Endothelial cell of umbilical vein (primary cell): ENCODE measurements at regions not wholly inside any gene's neighbourhood (a gene's known extent, or its start where the extent isn't known, plus 50 kb on each side); places are given as distances from the start of the nearest gene placed in this dataset.
"Not testable (repeated sequence)": the region's sequence is repeated elsewhere in the genome, so short reads cannot be mapped to it uniquely, and the experiment has no call there.

Source experiments
- BruUV-seq: library from RNA; stranded (reverse); fragments of 400-500 nt; replicated peaks from 2 replicates; lab custom pipeline; 2021; lab: Mats Ljungman, UMichigan
- CTCF ChIA-PET: fragments of 300-600, 350-600 bp; sonication (Branson Sonifier 250); formaldehyde crosslinking; loops from one replicate; lab custom pipeline; 2021; ENCODE audit warnings: antibody characterized with exemption, inconsistent platforms; lab: Charles Lee
- POLR2A ChIA-PET: fragments of 300-600, 350-600 bp; sonication (Branson Sonifier 250); formaldehyde crosslinking; loops from one replicate; lab custom pipeline; 2021; ENCODE audit warnings: antibody characterized with exemption, inconsistent platforms; lab: Charles Lee
- DNase-seq: peaks from one replicate; pipeline ENCODE4 v3.0.0-alpha.2; 2011; ENCODE audit warnings: low read depth, low spot score
- FAIRE-seq: peaks from 2 replicates; lab custom pipeline; 2011; peaks lifted over from hg19 to GRCh38; lab: Jason Lieb, UNC
- H2AFZ ChIP-seq: 2 replicates; pipeline ENCODE4 v1.6.0; 2012; ENCODE audit warnings: low read depth, low read length, control low read depth, inconsistent platforms
- H3K27ac ChIP-seq: 2 replicates; pipeline ENCODE4 v1.5.1; 2011; ENCODE audit warnings: low read depth, mild to moderate bottlenecking, control low read depth, low read length, moderate library complexity; ENCODE audit not compliant: insufficient read depth
- H3K27me3 ChIP-seq, 2 experiments: 2 replicates each; pipeline versions ENCODE4 v1.6.0 to v1.6.1; 2011; ENCODE audit warnings: low read length in 2 of 2, mixed read lengths in 1 of 2; ENCODE audit not compliant: control insufficient read depth in 2 of 2, insufficient read depth in 2 of 2
- H3K36me3 ChIP-seq, 2 experiments: 2 replicates in 1 of 2; 3 replicates in 1 of 2; pipeline ENCODE4 v1.5.1; 2011; ENCODE audit warnings: low read length in 2 of 2, mild to moderate bottlenecking in 1 of 2, moderate library complexity in 1 of 2; ENCODE audit not compliant: control insufficient read depth in 2 of 2, insufficient read depth in 2 of 2; ENCODE audit errors: extremely low read depth in 1 of 2
- H3K4me1 ChIP-seq: 3 replicates; pipeline ENCODE4 v1.5.1; 2011; ENCODE audit warnings: mild to moderate bottlenecking, low read length; ENCODE audit not compliant: control insufficient read depth, insufficient read depth; ENCODE audit errors: extremely low read depth
- H3K4me2 ChIP-seq: 2 replicates; pipeline ENCODE4 v1.6.1; 2011; ENCODE audit warnings: low read length, control low read depth, mixed read lengths; ENCODE audit not compliant: insufficient read depth
- H3K4me3 ChIP-seq, 3 experiments: fragments of 200-600 bp in 1 of 3; sonication (generic), shearing (Covaris generic) in 1 of 3; replicated peaks in 1 of 3; 2 replicates each; pipeline ENCODE4 v1.5.1; 2011 to 2016; ENCODE audit warnings: control low read depth in 3 of 3, low read length in 3 of 3, mild to moderate bottlenecking in 2 of 3, inconsistent platforms in 1 of 3, low read depth in 1 of 3, moderate library complexity in 1 of 3; ENCODE audit not compliant: insufficient read depth in 1 of 3
- H3K79me2 ChIP-seq: 2 replicates; pipeline ENCODE4 v1.6.0; 2012; ENCODE audit warnings: low read length, inconsistent platforms; ENCODE audit not compliant: control insufficient read depth, insufficient read depth
- H3K9ac ChIP-seq: replicated peaks from 2 replicates; pipeline ENCODE3; 2011; ENCODE audit warnings: low read length, control low read depth; ENCODE audit not compliant: insufficient read depth; ENCODE audit errors: extremely low read depth
- H3K9me1 ChIP-seq: replicated peaks from 3 replicates; pipeline ENCODE4 v1.6.0; 2011; ENCODE audit warnings: mild to moderate bottlenecking, low read length; ENCODE audit not compliant: control insufficient read depth, insufficient read depth; ENCODE audit errors: extremely low read depth
- H3K9me3 ChIP-seq: replicated peaks from 2 replicates; pipeline ENCODE4 v1.5.1; 2012; ENCODE audit warnings: low read length, inconsistent platforms; ENCODE audit not compliant: control insufficient read depth, insufficient read depth
- H4K20me1 ChIP-seq: replicated peaks from 2 replicates; pipeline ENCODE3; 2011; ENCODE audit warnings: mild to moderate bottlenecking, low read length; ENCODE audit not compliant: control insufficient read depth, insufficient read depth; ENCODE audit errors: extremely low read depth
- EZH2 ChIP-seq: IDR thresholded peaks from 2 replicates; pipeline ENCODE4 v1.6.1; 2012; ENCODE audit warnings: borderline replicate concordance, low read depth, mild to moderate bottlenecking, moderate library complexity, low read length, inconsistent platforms; ENCODE audit not compliant: severe bottlenecking
- FOS ChIP-seq: IDR thresholded peaks from 2 replicates; pipeline ENCODE4 v1.6.1; 2011; ENCODE audit warnings: mild to moderate bottlenecking, low read length, moderate library complexity, borderline replicate concordance; ENCODE audit not compliant: insufficient read depth
- GATA2 ChIP-seq: IDR thresholded peaks from 2 replicates; pipeline ENCODE4 v1.7.0; 2011; ENCODE audit warnings: low read depth, mild to moderate bottlenecking, moderate library complexity, mixed read lengths, low read length; ENCODE audit not compliant: insufficient read length, insufficient read depth
- JUN ChIP-seq: IDR thresholded peaks from 2 replicates; pipeline ENCODE4 v1.6.1; 2011; ENCODE audit warnings: borderline replicate concordance, low read depth; ENCODE audit not compliant: insufficient read length, insufficient read depth
- MYC ChIP-seq: IDR thresholded peaks from one replicate; pipeline ENCODE4 v1.6.1; 2011; ENCODE audit warnings: mild to moderate bottlenecking, low read depth, low read length
- POLR2A ChIP-seq: IDR thresholded peaks from 2 replicates; pipeline ENCODE4 v1.6.1; 2012; ENCODE audit warnings: low read depth, mild to moderate bottlenecking, control low read depth, low read length
- POLR2AphosphoS5 ChIP-seq: IDR thresholded peaks from 2 replicates; pipeline ENCODE4 v1.6.1; 2012; ENCODE audit warnings: low read depth, mild to moderate bottlenecking, control low read depth, low read length, moderate library complexity; ENCODE audit not compliant: insufficient read depth
- dilution Hi-C: fragments of 300-500 bp; cut with MboI; formaldehyde crosslinking; loops from one replicate; pipeline ENCODE4 v1.15.0; 2019; ENCODE audit warnings: low sequenced_read_pairs; ENCODE audit not compliant: extremely low pct_ligation_motif_present
- intact Hi-C: fragments of 100-400 bp; cut with micrococcal nuclease; formaldehyde crosslinking; loops from one replicate; pipeline ENCODE4 v1.10.0; 2022
- TF ChIP-seq, protein P1 (sequence below), 2 donors: IDR thresholded peaks; 1 replicate in 1 of 2; 2 replicates in 1 of 2; pipeline ENCODE4 v1.5.1; 2011; ENCODE audit warnings: low read length in 2 of 2, mild to moderate bottlenecking in 2 of 2, moderate library complexity in 2 of 2, control low read depth in 1 of 2, inconsistent platforms in 1 of 2, low read depth in 1 of 2; ENCODE audit not compliant: insufficient read depth in 1 of 2; ENCODE audit errors: extremely low read depth in 1 of 2
- TF ChIP-seq, protein P2 (sequence below): IDR thresholded peaks from 2 replicates; pipeline ENCODE4 v1.6.1; 2011; ENCODE audit not compliant: insufficient read depth, insufficient read length

DNA sequence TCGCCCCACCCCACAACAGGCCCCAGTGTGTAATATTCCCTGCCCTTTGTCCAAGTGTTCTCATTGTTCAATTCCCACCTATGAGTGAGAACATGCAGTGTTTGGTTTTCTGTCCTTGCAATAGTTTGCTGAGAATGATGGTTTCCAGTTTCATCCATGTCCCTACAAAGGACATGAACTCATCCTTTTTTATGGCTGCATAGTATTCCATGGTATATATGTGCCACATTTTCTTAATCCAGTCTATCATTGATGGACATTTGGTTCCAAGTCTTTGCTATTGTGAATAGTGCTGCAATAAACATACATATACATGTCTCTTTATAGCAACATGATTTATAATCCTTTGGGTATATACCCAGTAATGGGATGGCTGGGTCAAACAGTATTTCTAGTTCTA, 132.7 kb downstream of the SNX10 start:
- H3K4me2 ChIP-seq, dilution Hi-C loops, BruUV-seq: not testable (repeated sequence)

DNA sequence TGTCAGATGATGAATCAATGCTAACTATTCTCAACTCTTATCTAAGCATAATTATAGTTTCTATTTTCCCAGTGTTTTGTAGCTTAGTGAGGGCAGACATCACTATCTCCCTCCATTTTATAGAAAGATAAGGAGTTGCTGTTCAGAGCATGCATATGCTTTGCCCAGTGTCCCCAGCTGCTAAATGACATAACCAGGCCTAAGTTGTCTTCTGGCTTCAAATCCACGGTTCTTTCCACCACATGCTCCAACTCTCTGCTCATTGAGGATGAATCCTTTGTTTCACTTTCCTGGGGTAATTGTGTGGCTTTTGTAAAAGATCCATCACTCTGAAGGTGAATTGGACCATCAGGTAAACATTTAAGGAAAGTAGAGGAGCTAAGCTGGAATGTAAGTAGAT, 134.0 kb downstream of the SNX10 start:
- Histone ChIP-seq H3K36me3 (no peaks in the 10 kb centered on the region), H3K9me1 (no peaks in the 10 kb centered on the region), H3K9me3 (no peaks in the 10 kb centered on the region), H3K4me3 (no peak overlapping the region), H4K20me1 (no peaks in the 10 kb centered on the region), H2AFZ (no peak overlapping the region), H3K27me3 (no peaks in the 10 kb centered on the region), H3K4me1 (no peaks in the 10 kb centered on the region), H3K9ac (no peak overlapping the region), H3K27ac (no peak overlapping the region), H3K79me2 (no peaks in the 10 kb centered on the region), H3K4me2 (no peak overlapping the region)
- ChIA-PET POLR2A (no interaction called here), CTCF (interaction anchor here (1.2 to 2.2 kb wide), 3 partner anchors 9 to 75 kb away, joined by 4 to 7 read pairs (median 7); no protein-coding TSS in a partner anchor)
- FAIRE-seq (no peak), DNase-seq (no peak)
- intact Hi-C loops (no loop called here), dilution Hi-C loops (no loop called here)
- no peak for TF ChIP-seq GATA2
- TF ChIP-seq JUN = no peak
- no peak for TF ChIP-seq EZH2
- TF ChIP-seq POLR2AphosphoS5 = no peak
- TF ChIP-seq, protein P1, sequence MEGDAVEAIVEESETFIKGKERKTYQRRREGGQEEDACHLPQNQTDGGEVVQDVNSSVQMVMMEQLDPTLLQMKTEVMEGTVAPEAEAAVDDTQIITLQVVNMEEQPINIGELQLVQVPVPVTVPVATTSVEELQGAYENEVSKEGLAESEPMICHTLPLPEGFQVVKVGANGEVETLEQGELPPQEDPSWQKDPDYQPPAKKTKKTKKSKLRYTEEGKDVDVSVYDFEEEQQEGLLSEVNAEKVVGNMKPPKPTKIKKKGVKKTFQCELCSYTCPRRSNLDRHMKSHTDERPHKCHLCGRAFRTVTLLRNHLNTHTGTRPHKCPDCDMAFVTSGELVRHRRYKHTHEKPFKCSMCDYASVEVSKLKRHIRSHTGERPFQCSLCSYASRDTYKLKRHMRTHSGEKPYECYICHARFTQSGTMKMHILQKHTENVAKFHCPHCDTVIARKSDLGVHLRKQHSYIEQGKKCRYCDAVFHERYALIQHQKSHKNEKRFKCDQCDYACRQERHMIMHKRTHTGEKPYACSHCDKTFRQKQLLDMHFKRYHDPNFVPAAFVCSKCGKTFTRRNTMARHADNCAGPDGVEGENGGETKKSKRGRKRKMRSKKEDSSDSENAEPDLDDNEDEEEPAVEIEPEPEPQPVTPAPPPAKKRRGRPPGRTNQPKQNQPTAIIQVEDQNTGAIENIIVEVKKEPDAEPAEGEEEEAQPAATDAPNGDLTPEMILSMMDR (IDR thresholded peaks at IDR 0.05; ENCODE audit: extremely low read depth in 1 of 2, insufficient read depth in 1 of 2, low read depth in 1 of 2, low read length in 2 of 2) = no peak
- TF ChIP-seq POLR2A = no peak
- TF ChIP-seq FOS = no peak
- TF ChIP-seq, protein P2, sequence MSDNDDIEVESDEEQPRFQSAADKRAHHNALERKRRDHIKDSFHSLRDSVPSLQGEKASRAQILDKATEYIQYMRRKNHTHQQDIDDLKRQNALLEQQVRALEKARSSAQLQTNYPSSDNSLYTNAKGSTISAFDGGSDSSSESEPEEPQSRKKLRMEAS = no peak
- no peak for TF ChIP-seq MYC
- no TSS peak for BruUV-seq

More for the DNA sequence above, 132.7 kb downstream of the SNX10 start:
- H2AFZ ChIP-seq, H3K36me3 ChIP-seq, intact Hi-C loops, DNase-seq, H3K79me2 ChIP-seq, FAIRE-seq, H3K27me3 ChIP-seq, CTCF ChIA-PET, H3K9ac ChIP-seq, H3K9me1 ChIP-seq, H4K20me1 ChIP-seq, H3K4me1 ChIP-seq, H3K9me3 ChIP-seq, H3K27ac ChIP-seq, H3K4me3 ChIP-seq, POLR2A ChIA-PET: not testable (repeated sequence)
